ENCODE measurements at regions not wholly inside any gene's neighbourhood (a gene's known extent, or its start where the extent isn't known, plus 50 kb on each side); places are given as distances from the start of the nearest gene placed in this dataset.

GRCh38 chr7:118747473-118747872 is 523.0 kb downstream of the ANKRD7 start:
- H3K9me3 ChIP-seq (ENCODE audit: control insufficient read depth in 4 of 4, low read length in 3 of 4): no peaks in the 10 kb centered on the region
- no peak overlapping the region for H3K27ac ChIP-seq (ENCODE audit: low read depth in 1 of 2, low read length in 2 of 2)
- H3K4me1 ChIP-seq (ENCODE audit: control insufficient read depth in 4 of 4, insufficient read depth in 4 of 4, low read length in 3 of 4): no peaks in the 10 kb centered on the region
- no peak overlapping the region for H3K9ac ChIP-seq (ENCODE audit: low read depth in 1 of 2, low read length in 2 of 2)
- H3K36me3 ChIP-seq (ENCODE audit: control insufficient read depth in 4 of 4, insufficient read depth in 3 of 4, low read depth in 1 of 4, low read length in 3 of 4): no peaks in the 10 kb centered on the region
- DNase-seq (ENCODE audit: low spot score): no peak
- no peak overlapping the region for H3K4me3 ChIP-seq (ENCODE audit: low read depth in 1 of 3, low read length in 3 of 3)
- TF ChIP-seq YY1 (IDR thresholded peaks at IDR 0.05) (no peak), MAX (IDR thresholded peaks at IDR 0.05) (no peak), HNF4G (IDR thresholded peaks at IDR 0.05) (no peak), HNF4A (conservative IDR thresholded peaks at IDR 0.05) (no peak), RXRA (IDR thresholded peaks at IDR 0.05) (no peak), TAF1 (conservative IDR thresholded peaks at IDR 0.05) (no peak)
- H3K27me3 ChIP-seq (ENCODE audit: control insufficient read depth in 4 of 4, insufficient read depth in 4 of 4, low read length in 3 of 4): no peaks in the 10 kb centered on the region

- 83% methylated on average over 1 of the region's 1 CpG for WGBS
- Histone ChIP-seq H3K36me3 (ENCODE audit: control insufficient read depth in 4 of 4, insufficient read depth in 3 of 4, low read depth in 1 of 4, low read length in 3 of 4) (no peaks in the 10 kb centered on the region), H3K27ac (ENCODE audit: low read depth in 1 of 2, low read length in 2 of 2) (no peak overlapping the region), H3K4me1 (ENCODE audit: control insufficient read depth in 4 of 4, insufficient read depth in 4 of 4, low read length in 3 of 4) (no peaks in the 10 kb centered on the region), H3K9me3 (ENCODE audit: control insufficient read depth in 4 of 4, low read length in 3 of 4) (no peaks in the 10 kb centered on the region), H3K9ac (ENCODE audit: low read depth in 1 of 2, low read length in 2 of 2) (no peak overlapping the region), H3K27me3 (ENCODE audit: control insufficient read depth in 4 of 4, insufficient read depth in 4 of 4, low read length in 3 of 4) (no peaks in the 10 kb centered on the region), H3K4me3 (ENCODE audit: low read depth in 1 of 3, low read length in 3 of 3) (no peak overlapping the region)
- TF ChIP-seq ATF3 (IDR thresholded peaks at IDR 0.05) (no peak), ZBTB33 (IDR thresholded peaks at IDR 0.05) (no peak), SP1 (IDR thresholded peaks at IDR 0.05) (no peak), NR2F2 (IDR thresholded peaks at IDR 0.05) (no peak), GABPA (IDR thresholded peaks at IDR 0.05 in 1 of 2, conservative IDR thresholded peaks at IDR 0.05 in 1 of 2) (no peak), EGR1 (IDR thresholded peaks at IDR 0.05; ENCODE audit: low read depth in 2 of 2) (no peak), RAD21 (IDR thresholded peaks at IDR 0.05) (no peak), FOXA2 (IDR thresholded peaks at IDR 0.05) (no peak), TAF1 (conservative IDR thresholded peaks at IDR 0.05) (no peak)
- DNase-seq (ENCODE audit: low spot score): no peak
These were observed 529.0 kb downstream of the ANKRD7 start for GRCh38 chr7:118753479-118753878.

- WGBS: 63% methylated on average over 3 of the region's 3 CpGs
- TF ChIP-seq JUND (IDR thresholded peaks at IDR 0.05): no peak
- TF ChIP-seq RAD21 (IDR thresholded peaks at IDR 0.05): no peak
- no peak for TF ChIP-seq REST (IDR thresholded peaks at IDR 0.05)
- TF ChIP-seq GABPA (IDR thresholded peaks at IDR 0.05 in 1 of 2, conservative IDR thresholded peaks at IDR 0.05 in 1 of 2): no peak
- no peak for TF ChIP-seq YY1 (IDR thresholded peaks at IDR 0.05)
- no peak for TF ChIP-seq RXRA (IDR thresholded peaks at IDR 0.05)
- TF ChIP-seq HNF4G (IDR thresholded peaks at IDR 0.05): no peak
- TF ChIP-seq ZBTB33 (IDR thresholded peaks at IDR 0.05): no peak
- TF ChIP-seq EGR1 (IDR thresholded peaks at IDR 0.05; ENCODE audit: low read depth in 2 of 2): no peak
- no peak for TF ChIP-seq ATF3 (IDR thresholded peaks at IDR 0.05)
- TF ChIP-seq FOXA1 (IDR thresholded peaks at IDR 0.05): no peak
- no peak for TF ChIP-seq FOXA2 (IDR thresholded peaks at IDR 0.05)
- no peak for TF ChIP-seq SP1 (IDR thresholded peaks at IDR 0.05)
- no peak for TF ChIP-seq TAF1 (conservative IDR thresholded peaks at IDR 0.05)
- TF ChIP-seq HNF4A (conservative IDR thresholded peaks at IDR 0.05): no peak
- H3K9me3 ChIP-seq (ENCODE audit: control insufficient read depth in 4 of 4, low read length in 3 of 4): no peaks in the 10 kb centered on the region
- H3K27ac ChIP-seq (ENCODE audit: low read depth in 1 of 2, low read length in 2 of 2): no peak overlapping the region
- H3K27me3 ChIP-seq (ENCODE audit: control insufficient read depth in 4 of 4, insufficient read depth in 4 of 4, low read length in 3 of 4): no peaks in the 10 kb centered on the region
- DNase-seq (ENCODE audit: low spot score): no peak
- H3K4me3 ChIP-seq (ENCODE audit: low read depth in 1 of 3, low read length in 3 of 3): no peak overlapping the region
- no peaks in the 10 kb centered on the region for H3K36me3 ChIP-seq (ENCODE audit: control insufficient read depth in 4 of 4, insufficient read depth in 3 of 4, low read depth in 1 of 4, low read length in 3 of 4)
- no peak overlapping the region for H3K9ac ChIP-seq (ENCODE audit: low read depth in 1 of 2, low read length in 2 of 2)
- no peaks in the 10 kb centered on the region for H3K4me1 ChIP-seq (ENCODE audit: control insufficient read depth in 4 of 4, insufficient read depth in 4 of 4, low read length in 3 of 4)
These were observed 530.1 kb downstream of the ANKRD7 start for GRCh38 chr7:118754608-118755007.

Data from liver (tissue), 7 donors.